ENCODE measurements at regions not wholly inside any gene's neighbourhood (a gene's known extent, or its start where the extent isn't known, plus 50 kb on each side); places are given as distances from the start of the nearest gene placed in this dataset.

DNA sequence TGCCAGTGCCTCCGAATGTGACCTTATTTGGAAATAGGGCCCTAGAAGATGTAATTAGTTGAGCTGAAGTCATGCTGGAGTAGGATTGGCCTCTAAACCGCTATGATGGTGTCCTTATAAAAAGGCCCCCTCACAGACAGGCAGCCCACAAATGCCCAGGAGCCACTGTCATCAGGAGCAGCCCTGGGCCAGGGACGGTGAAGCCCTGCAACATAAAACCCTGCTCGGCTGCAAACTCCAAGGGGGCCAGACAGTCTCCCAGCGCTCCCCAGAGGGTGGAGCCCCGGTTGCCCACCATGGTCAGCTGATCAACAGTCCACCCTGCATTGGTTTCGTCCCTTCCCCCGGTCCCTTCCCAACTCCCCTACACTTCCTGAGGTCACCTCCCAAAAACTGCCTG, 351.7 kb downstream of the FOXL1 start:
- no peak for DNase-seq (ENCODE audit: low read depth in 2 of 2)

GRCh38 chr16:86930663-86931373, 352.5 kb downstream of the FOXL1 start:
- DNase-seq (ENCODE audit: low read depth in 2 of 2): no peak

DNA sequence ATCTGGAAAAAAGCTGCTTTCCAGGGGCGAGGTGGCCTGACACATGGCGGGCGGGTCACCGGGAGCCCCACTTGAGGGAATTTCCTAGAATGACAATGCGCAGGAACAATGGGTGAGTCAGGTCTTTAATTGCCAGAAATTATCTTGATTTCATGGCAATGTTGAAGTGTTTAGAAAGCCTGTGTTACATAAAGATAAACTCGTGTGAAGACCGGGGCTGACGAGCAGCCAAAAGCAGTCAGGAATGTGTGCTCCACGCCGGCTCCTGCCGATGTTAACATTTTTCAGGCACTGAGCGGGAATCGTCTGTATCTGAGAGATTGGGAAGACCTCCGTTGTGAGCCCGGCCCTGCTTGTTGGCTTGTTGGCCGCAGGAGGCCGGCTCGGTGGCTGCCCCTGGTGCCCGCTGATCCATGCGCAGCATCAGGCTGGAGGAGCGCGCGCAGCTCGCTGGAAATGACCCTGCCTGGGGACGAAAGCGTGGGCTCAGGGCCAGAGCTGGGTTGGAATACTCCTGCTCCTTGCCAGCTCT, 353.1 kb downstream of the FOXL1 start:
- DNase-seq (ENCODE audit: low read depth in 2 of 2): no peak

DNA sequence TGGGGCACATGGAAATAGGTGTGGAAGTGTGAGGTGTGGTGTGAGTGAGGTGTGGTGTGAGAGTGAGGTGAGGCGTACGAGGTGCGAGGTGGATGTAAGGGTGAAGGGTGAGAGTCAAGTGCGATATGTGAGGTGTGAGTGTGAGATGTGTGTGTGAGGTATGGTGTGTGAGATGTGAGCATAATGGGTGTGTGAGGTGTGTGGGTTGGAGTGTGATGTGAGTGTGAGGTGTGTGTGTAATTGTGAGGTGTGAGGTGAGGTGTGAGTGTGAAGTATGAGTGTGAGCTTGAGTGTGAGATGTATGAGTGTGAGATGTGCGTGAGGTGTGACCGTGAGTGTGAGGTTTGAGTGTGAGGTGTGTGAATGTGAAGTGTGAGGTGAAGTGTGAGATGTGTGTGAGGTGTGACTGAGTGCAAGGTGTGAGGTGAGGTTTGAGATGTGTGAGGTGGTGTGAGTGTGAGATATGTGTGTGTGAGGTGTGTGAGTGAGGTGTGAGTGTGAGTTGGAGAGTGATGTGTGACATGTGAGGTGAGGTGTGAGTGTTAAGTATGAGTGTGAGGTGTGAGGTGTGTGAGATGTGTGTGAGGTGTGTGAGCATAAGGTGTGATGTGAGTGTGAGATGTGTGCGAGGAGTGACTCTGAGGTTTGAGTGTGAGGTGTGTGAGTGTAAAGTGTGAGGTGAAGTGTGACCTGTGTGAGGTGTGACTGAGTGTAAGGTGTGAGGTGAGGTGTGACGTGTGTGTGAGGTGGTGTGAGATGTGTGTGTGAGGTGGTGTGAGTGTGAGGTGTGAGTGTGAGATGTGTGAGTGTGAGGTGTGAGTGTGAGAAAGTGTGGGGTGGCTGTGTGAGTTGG, 354.0 kb downstream of the FOXL1 start:
- DNase-seq (ENCODE audit: low read depth in 2 of 2): no peak

GRCh38 chr16:86934581-86935375, 356.4 kb downstream of the FOXL1 start:
- no peak for DNase-seq (ENCODE audit: low read depth in 2 of 2)

- DNase-seq (ENCODE audit: low read depth in 2 of 2): no peak
Observed at GRCh38 chr16:86939609-86940008, 361.3 kb downstream of the FOXL1 start.

GRCh38 chr16:86941731-86942130, 363.4 kb downstream of the FOXL1 start:
- no peak for DNase-seq (ENCODE audit: low read depth in 2 of 2)

DNA sequence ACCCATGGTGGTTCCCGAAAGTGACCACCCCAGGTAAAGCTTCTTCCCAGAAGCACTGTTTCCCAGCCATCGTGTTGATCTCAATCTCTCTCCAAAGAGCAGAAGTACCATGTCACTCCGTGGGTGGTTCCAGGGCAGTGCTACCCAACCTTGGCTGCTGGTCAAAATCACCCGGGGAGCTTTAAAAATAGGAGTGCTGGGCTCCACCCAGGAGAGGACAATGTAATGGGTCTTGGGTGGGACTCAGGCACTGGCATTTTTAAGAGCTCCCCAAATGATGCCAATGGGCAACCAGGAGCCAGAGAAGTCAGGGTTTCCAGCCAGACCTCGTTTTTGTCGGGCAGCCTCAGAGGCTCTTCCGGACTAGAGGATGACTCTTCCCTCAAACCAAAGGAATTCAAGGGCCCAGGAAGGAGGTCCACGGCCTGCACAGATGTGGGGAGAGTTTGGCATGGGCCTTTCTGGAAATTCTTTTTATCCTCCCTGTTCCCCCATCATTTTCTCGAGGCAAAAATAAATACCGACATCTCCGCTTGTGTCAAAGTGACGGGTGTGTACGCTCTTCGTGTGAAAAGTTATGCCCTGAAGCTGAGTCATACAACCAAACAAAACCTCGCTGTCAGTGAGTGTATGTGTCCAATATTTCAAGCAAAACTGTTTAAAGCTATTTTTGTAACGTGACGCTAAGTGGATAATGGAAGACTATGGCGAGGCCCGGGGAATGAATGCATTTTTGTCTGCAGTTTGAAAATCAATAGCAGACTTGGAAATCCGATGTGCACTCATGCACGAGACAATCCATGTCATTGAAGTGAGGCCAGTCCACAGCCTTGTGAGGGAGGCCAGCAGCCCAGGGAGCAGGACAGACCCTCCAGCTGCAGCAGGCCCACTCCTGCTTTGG, 364.1 kb downstream of the FOXL1 start:
- no peak for DNase-seq (ENCODE audit: low read depth in 2 of 2)

- no peak for DNase-seq (ENCODE audit: low read depth in 2 of 2)
Observed at GRCh38 chr16:86945166-86945900, 367.0 kb downstream of the FOXL1 start.

GRCh38 chr16:86946396-86946795, 368.0 kb downstream of the FOXL1 start:
- DNase-seq (ENCODE audit: low read depth in 2 of 2): no peak

- DNase-seq (ENCODE audit: low read depth in 2 of 2): no peak
Observed at GRCh38 chr16:86946981-86947380, 368.6 kb downstream of the FOXL1 start.

DNA sequence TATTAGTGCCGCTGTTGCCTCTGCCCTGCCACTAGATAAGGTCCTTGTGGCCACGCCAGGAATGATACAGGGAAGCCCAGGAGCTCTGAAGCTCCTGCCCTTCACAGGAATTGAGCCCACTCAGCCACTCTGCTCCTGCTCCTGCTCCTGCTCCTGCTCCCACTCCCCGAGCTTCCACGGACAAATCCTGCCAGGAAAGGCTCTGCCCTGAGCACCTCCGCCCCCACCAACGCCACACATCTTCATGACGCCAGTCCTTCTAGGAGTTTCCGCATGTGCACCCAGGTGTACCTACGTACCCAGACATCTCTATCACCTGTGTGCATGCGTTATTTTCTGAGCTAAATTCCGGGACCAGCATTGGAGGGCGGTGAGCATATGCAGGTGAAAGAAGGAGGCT, 369.1 kb downstream of the C16orf95 start:
- no peak for DNase-seq (ENCODE audit: low read depth in 2 of 2)

- DNase-seq (ENCODE audit: low read depth in 2 of 2): no peak
Observed at GRCh38 chr16:86949116-86949515, 368.1 kb downstream of the C16orf95 start.

- no peak for DNase-seq (ENCODE audit: low read depth in 2 of 2)
Observed at GRCh38 chr16:86949630-86950029, 367.6 kb downstream of the C16orf95 start.

GRCh38 chr16:86951041-86951822, 366.0 kb downstream of the C16orf95 start:
- no peak for DNase-seq (ENCODE audit: low read depth in 2 of 2)

DNA sequence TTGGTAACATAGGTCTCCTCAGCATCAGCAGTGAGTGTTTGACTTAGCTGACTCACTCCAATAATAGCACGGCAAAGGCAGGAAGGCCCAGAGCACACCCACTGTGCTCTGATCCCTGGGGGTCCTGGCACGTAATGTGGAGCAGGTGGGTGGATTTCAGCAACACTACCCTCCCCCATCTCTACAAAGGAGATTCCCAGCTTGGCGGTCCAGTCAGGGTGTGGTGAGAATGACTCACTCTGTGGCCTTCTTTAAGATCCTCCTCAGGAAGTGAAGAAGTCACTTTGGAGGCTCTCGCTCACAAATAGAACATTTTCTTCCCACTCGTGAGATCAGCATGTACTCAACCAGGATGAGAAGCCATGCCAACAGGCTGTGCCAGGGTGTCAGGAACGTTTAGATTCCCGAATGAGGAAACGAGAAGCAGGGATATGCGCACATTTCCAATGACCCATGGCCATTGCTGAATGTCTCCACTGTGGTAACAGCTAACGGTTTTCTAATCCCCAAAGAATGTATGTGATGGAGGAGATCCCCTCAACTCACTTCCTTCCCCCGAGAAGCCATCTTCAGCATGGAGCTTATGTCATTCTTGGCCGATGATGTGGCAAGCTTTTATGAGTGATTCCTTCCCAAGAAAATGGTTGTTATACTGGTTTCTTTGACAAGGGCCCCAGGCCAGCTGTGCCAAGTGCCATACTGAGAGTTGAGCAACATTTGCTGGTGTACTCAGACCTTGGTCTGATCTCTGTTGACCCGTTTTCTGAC, 365.2 kb downstream of the C16orf95 start:
- no peak for DNase-seq (ENCODE audit: low read depth in 2 of 2)

GRCh38 chr16:86952769-86953168, 364.4 kb downstream of the C16orf95 start:
- no peak for DNase-seq (ENCODE audit: low read depth in 2 of 2)

- no peak for DNase-seq (ENCODE audit: low read depth in 2 of 2)
Observed at GRCh38 chr16:86953631-86954391, 363.4 kb downstream of the C16orf95 start.
